ENCODE measurements at regions not wholly inside any gene's neighbourhood (a gene's known extent, or its start where the extent isn't known, plus 50 kb on each side); places are given as distances from the start of the nearest gene placed in this dataset.

GRCh38 chr12:65517656-65518210, 239.2 kb downstream of the MSRB3 start:
- no peak for DNase-seq (ENCODE audit: low read depth in 2 of 3, low spot score in 2 of 3)

- DNase-seq (ENCODE audit: low read depth in 2 of 3, low spot score in 2 of 3): no peak
These were observed 240.3 kb downstream of the MSRB3 start for GRCh38 chr12:65518771-65519170.

- no peak for DNase-seq (ENCODE audit: low read depth in 2 of 3, low spot score in 2 of 3)
These were observed 242.2 kb downstream of the MSRB3 start for GRCh38 chr12:65520658-65521057.

GRCh38 chr12:65522956-65523860, 244.7 kb downstream of the MSRB3 start:
- DNase-seq (ENCODE audit: low read depth in 2 of 3, low spot score in 2 of 3): no peak

GRCh38 chr12:65524666-65525065, 246.2 kb downstream of the MSRB3 start:
- no peak for DNase-seq (ENCODE audit: low read depth in 2 of 3, low spot score in 2 of 3)

- no peak for DNase-seq (ENCODE audit: low read depth in 2 of 3, low spot score in 2 of 3)
These were observed 247.1 kb downstream of the MSRB3 start for GRCh38 chr12:65525491-65526141.

- DNase-seq (ENCODE audit: low read depth in 2 of 3, low spot score in 2 of 3): no peak
These were observed 247.8 kb downstream of the MSRB3 start for GRCh38 chr12:65526311-65526710.

GRCh38 chr12:65528127-65528526, 249.6 kb downstream of the MSRB3 start:
- no peak for DNase-seq (ENCODE audit: low read depth in 2 of 3, low spot score in 2 of 3)

- DNase-seq (ENCODE audit: low read depth in 2 of 3, low spot score in 2 of 3): no peak
These were observed 250.6 kb downstream of the MSRB3 start for GRCh38 chr12:65529106-65529505.

- no peak for DNase-seq (ENCODE audit: low read depth in 2 of 3, low spot score in 2 of 3)
These were observed 251.4 kb downstream of the MSRB3 start for GRCh38 chr12:65529771-65530435.

GRCh38 chr12:65532162-65532561, 253.7 kb downstream of the MSRB3 start:
- no peak for DNase-seq (ENCODE audit: low read depth in 2 of 3, low spot score in 2 of 3)

- DNase-seq (ENCODE audit: low read depth in 2 of 3, low spot score in 2 of 3): no peak
These were observed 254.3 kb downstream of the MSRB3 start for GRCh38 chr12:65532764-65533163.

GRCh38 chr12:65533177-65533883, 254.8 kb downstream of the MSRB3 start:
- no peak for DNase-seq (ENCODE audit: low read depth in 2 of 3, low spot score in 2 of 3)

- DNase-seq (ENCODE audit: low read depth in 2 of 3, low spot score in 2 of 3): no peak
These were observed 255.9 kb downstream of the MSRB3 start for GRCh38 chr12:65534238-65534841.

- DNase-seq (ENCODE audit: low read depth in 2 of 3, low spot score in 2 of 3): no peak
These were observed 257.5 kb downstream of the MSRB3 start for GRCh38 chr12:65535946-65536345.

GRCh38 chr12:65536351-65536750, 257.9 kb downstream of the MSRB3 start:
- no peak for DNase-seq (ENCODE audit: low read depth in 2 of 3, low spot score in 2 of 3)

- DNase-seq (ENCODE audit: low read depth in 2 of 3, low spot score in 2 of 3): no peak
These were observed 258.6 kb downstream of the MSRB3 start for GRCh38 chr12:65536876-65537681.

GRCh38 chr12:65537978-65538377, 259.5 kb downstream of the MSRB3 start:
- DNase-seq (ENCODE audit: low read depth in 2 of 3, low spot score in 2 of 3): no peak

GRCh38 chr12:65539023-65539422, 260.5 kb downstream of the MSRB3 start:
- no peak for DNase-seq (ENCODE audit: low read depth in 2 of 3, low spot score in 2 of 3)

- no peak for DNase-seq (ENCODE audit: low read depth in 2 of 3, low spot score in 2 of 3)
These were observed 261.7 kb downstream of the MSRB3 start for GRCh38 chr12:65540140-65540539.

Measured in activated CD8-positive, alpha-beta memory T cell treated with anti-CD3 and anti-CD28 coated beads for 48 hours (primary cell).